BLaER1 treated with 17β-estradiol and CSF1 and Interleukin-3, amounts not matched to agents 10 nM and 100 nM (cell line): ENCODE measurements at regions not wholly inside any gene's neighbourhood (a gene's known extent, or its start where the extent isn't known, plus 50 kb on each side); places are given as distances from the start of the nearest gene placed in this dataset.

Source experiments
- H3K27ac ChIP-seq, 11 experiments: shearing (Covaris generic); formaldehyde crosslinking; 2 replicates each; pipeline ENCODE4 v1.8.1; 2022
- H3K27me3 ChIP-seq, 11 experiments: shearing (Covaris generic); formaldehyde crosslinking; 2 replicates each; pipeline ENCODE4 v1.8.1; 2022
- H3K36me3 ChIP-seq, 11 experiments: shearing (Covaris generic); formaldehyde crosslinking; 2 replicates each; pipeline ENCODE4 v1.8.1; 2022
- H3K4me1 ChIP-seq, 10 experiments: shearing (Covaris generic); formaldehyde crosslinking; 2 replicates each; pipeline ENCODE4 v1.8.1; 2022
- H3K4me2 ChIP-seq, 11 experiments: shearing (Covaris generic); formaldehyde crosslinking; 2 replicates each; pipeline ENCODE4 v1.8.1; 2022
- H3K4me3 ChIP-seq, 10 experiments: shearing (Covaris generic); formaldehyde crosslinking; 2 replicates each; pipeline ENCODE4 v1.8.1; 2022
- H3K9ac ChIP-seq, 11 experiments: shearing (Covaris generic); formaldehyde crosslinking; 2 replicates each; pipeline ENCODE4 v1.8.1; 2022
- H3K9me3 ChIP-seq, 11 experiments: shearing (Covaris generic); formaldehyde crosslinking; replicated peaks in 1 of 11; 2 replicates each; pipeline ENCODE4 v1.8.1; 2022
- H4K20me1 ChIP-seq, 11 experiments: shearing (Covaris generic); formaldehyde crosslinking; 2 replicates each; pipeline ENCODE4 v1.8.1; 2022
- Cebpa-rat ChIP-seq, 11 experiments: shearing (Covaris generic); IDR thresholded peaks; 2 replicates each; pipeline ENCODE4 v1.8.1; 2022

DNA sequence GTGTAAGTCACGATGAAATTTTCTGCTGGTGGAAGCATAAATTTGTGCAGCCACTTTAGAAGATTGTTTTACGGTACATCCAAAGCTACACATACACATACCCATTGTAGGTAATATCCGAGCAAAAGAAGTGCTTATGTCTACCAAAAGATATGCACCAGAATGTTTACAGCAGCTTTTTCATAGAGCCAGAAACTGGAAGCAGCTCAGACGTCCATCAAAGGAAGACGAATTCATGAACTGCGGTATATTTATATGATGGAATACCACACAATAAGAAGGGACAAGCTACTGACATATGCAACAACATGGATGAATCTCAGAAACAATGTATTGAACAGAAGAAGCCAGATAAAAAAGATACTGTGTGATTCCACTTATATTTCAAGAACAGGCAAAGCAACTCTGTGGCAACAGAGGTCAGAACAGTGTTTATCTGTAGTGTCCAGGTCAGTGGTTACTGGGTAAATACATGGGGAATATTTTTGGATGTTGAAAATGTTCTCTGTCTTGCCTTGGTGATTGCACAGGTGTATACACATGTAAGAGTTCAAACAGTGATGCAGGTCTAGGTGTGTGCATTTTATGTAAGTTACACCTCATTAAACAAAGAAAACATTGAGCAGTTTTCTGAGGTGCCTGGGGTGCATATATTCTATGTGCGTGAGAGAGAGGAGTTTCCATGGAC is 51.9 kb upstream of the EXOC2 start:
- no peak for TF ChIP-seq Cebpa-rat (IDR thresholded peaks at IDR 0.05)
- no peak overlapping the region for H3K4me3 ChIP-seq
- no peaks in the 10 kb centered on the region for H3K36me3 ChIP-seq
- H3K9me3 ChIP-seq = peaks cover 0 to 11% (median 0%) of the 10 kb centered on the region in 11 experiments; a peak in 4 of 22 replicates
- H3K4me1 ChIP-seq = no peaks in the 10 kb centered on the region
- no peak overlapping the region for H3K9ac ChIP-seq
- no peak overlapping the region for H3K4me2 ChIP-seq
- no peaks in the 10 kb centered on the region for H3K27me3 ChIP-seq
- H4K20me1 ChIP-seq = no peaks in the 10 kb centered on the region
- H3K27ac ChIP-seq = no peak overlapping the region

DNA sequence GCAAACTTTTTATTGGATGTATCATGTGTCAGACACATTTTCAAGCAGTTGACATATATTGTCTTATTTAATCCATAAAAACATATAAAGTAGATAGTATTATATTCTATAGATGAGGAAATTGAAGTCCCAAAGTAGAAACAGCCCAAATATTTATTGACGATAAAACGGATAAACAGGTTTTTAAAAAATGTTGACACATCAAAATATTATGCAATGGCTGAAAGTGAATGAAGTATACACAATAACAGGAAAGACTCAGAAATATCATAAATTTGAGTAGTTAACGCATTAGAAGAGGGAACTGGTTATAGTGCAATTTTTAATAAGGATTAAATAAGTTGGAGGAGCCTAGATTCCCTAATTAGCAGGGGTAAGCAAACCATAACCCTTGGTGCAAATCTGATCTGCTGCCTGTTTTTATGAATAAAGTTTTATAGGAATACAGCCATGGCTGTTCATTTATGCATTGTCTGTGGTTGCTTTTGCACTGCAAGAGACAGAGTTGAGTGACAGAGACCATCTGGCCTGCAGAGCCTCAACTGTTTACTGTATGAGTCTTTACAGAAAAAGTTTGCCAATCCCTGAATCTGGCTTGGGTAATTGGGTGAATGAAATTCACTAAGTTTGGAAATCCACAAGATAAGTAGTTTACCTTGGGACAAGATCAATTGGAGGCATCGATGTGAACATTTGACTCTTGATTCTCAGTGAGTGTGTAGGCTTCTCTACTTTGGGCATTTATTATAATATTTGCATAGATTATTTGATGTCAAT is 50.6 kb upstream of the EXOC2 start:
- H3K9ac ChIP-seq = no peak overlapping the region
- no peak overlapping the region for H3K4me3 ChIP-seq
- H3K4me2 ChIP-seq = no peak overlapping the region
- H3K36me3 ChIP-seq = no peaks in the 10 kb centered on the region
- no peaks in the 10 kb centered on the region for H4K20me1 ChIP-seq
- no peaks in the 10 kb centered on the region for H3K27me3 ChIP-seq
- H3K9me3 ChIP-seq = peaks cover 0 to 11% (median 0%) of the 10 kb centered on the region in 11 experiments; a peak in 4 of 22 replicates
- H3K27ac ChIP-seq = no peak overlapping the region
- no peak for TF ChIP-seq Cebpa-rat (IDR thresholded peaks at IDR 0.05)
- no peaks in the 10 kb centered on the region for H3K4me1 ChIP-seq
